ENCODE measurements at regions not wholly inside any gene's neighbourhood (a gene's known extent, or its start where the extent isn't known, plus 50 kb on each side); places are given as distances from the start of the nearest gene placed in this dataset.

DNA sequence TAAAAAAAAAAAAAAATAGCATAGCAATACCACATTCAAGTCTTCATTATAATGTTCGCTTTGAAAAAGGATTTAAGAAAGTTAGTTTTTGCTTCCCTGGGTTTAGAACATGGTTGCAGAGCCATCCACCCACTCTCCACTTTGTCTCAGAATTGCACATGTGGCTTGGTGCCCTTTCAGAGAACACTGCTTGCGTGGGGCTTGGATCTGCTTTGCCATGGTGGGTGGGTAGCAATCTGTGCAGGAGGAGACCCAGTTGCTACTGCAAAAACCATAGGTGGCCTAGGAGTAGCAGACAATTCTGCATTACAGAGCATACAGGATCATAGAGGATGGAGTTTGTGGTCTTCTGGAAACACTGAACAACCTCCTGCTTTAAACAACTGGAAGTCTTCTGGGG lies 421.4 kb upstream of the CELF2 start:
- Histone ChIP-seq H3K4me2 (ENCODE audit: low read depth, low read length, poor library complexity, severe bottlenecking) (no peak overlapping the region), H3K4me3 (ENCODE audit: insufficient read depth, low read length, poor library complexity, severe bottlenecking) (no peak overlapping the region), H3K9me3 (ENCODE audit: insufficient read depth, low read length) (no peaks in the 10 kb centered on the region)

DNA sequence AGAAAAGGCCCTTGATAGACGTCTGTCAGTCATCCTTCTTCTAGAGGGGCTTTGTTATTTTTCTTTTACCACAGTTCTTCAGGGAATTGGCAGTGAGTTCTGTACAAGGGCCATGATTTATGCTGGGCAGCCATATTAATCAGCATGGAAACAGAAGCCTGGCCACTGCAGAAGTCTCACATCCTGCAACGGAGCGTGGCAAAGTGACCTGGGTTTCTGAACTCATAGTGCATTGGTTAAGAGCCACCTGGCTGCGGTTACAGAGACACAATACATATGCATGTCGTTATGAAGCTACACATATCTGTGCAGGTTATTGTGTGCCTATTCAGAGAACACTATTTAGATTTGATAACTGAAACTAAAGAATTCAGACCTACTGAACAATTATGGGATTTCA lies 419.4 kb upstream of the CELF2 start:
- TF ChIP-seq, protein P1, sequence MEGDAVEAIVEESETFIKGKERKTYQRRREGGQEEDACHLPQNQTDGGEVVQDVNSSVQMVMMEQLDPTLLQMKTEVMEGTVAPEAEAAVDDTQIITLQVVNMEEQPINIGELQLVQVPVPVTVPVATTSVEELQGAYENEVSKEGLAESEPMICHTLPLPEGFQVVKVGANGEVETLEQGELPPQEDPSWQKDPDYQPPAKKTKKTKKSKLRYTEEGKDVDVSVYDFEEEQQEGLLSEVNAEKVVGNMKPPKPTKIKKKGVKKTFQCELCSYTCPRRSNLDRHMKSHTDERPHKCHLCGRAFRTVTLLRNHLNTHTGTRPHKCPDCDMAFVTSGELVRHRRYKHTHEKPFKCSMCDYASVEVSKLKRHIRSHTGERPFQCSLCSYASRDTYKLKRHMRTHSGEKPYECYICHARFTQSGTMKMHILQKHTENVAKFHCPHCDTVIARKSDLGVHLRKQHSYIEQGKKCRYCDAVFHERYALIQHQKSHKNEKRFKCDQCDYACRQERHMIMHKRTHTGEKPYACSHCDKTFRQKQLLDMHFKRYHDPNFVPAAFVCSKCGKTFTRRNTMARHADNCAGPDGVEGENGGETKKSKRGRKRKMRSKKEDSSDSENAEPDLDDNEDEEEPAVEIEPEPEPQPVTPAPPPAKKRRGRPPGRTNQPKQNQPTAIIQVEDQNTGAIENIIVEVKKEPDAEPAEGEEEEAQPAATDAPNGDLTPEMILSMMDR (IDR thresholded peaks at IDR 0.05; ENCODE audit: insufficient read depth, low read length, poor library complexity, severe bottlenecking) = no peak
- TF ChIP-seq EZH2phosphoT487 (conservative IDR thresholded peaks at IDR 0.05; ENCODE audit: low read length) = no peak
- H3K9ac ChIP-seq (ENCODE audit: low read length) = no peak overlapping the region

More for the DNA sequence above, 421.4 kb upstream of the CELF2 start:
- Histone ChIP-seq H3K27me3 (ENCODE audit: low read length) (no peaks in the 10 kb centered on the region), H3K9me2 (replicated peaks; ENCODE audit: insufficient read depth, low read length) (no peaks in the 10 kb centered on the region), H2AFZ (ENCODE audit: low read depth, low read length, severe bottlenecking) (no peak overlapping the region), H4K20me1 (ENCODE audit: low read depth, low read length) (no peaks in the 10 kb centered on the region), H3K27ac (ENCODE audit: low read depth, low read length) (no peak overlapping the region), H3F3A (ENCODE audit: insufficient read depth) (no peaks in the 10 kb centered on the region), H3K79me2 (ENCODE audit: insufficient read depth, low read length) (no peaks in the 10 kb centered on the region), H3K36me3 (ENCODE audit: low read length) (no peaks in the 10 kb centered on the region), H3K9ac (ENCODE audit: low read length) (no peak overlapping the region)
- TF ChIP-seq, protein P1 (IDR thresholded peaks at IDR 0.05; ENCODE audit: insufficient read depth, low read length, poor library complexity, severe bottlenecking) = no peak
- no peak for TF ChIP-seq EZH2phosphoT487 (conservative IDR thresholded peaks at IDR 0.05; ENCODE audit: low read length)

DNA sequence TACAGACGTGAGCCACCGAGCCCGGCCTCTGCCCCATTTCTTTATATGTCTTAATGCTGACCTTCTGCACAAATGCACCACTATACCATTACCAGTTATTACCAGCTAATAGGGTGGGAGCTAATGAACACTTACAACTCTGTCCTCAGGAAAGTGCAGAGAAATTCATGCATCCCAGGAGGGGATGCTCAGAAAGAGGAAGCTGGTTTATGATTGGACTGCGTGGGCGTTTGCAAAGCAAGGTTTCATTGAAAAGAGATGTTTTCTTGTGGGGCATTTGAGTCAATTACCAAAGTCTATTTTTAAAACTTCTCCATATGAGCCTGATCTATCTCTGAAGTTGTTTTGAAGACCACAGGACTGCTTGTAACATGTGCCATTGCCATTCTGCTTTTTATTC lies 417.7 kb upstream of the CELF2 start:
- Histone ChIP-seq H4K20me1 (ENCODE audit: low read depth, low read length) (no peaks in the 10 kb centered on the region), H3K27me3 (ENCODE audit: low read length) (no peaks in the 10 kb centered on the region), H2AFZ (ENCODE audit: low read depth, low read length, severe bottlenecking) (no peak overlapping the region), H3K4me2 (ENCODE audit: low read depth, low read length, poor library complexity, severe bottlenecking) (no peak overlapping the region), H3K9me3 (ENCODE audit: insufficient read depth, low read length) (no peaks in the 10 kb centered on the region), H3K9ac (ENCODE audit: low read length) (no peak overlapping the region), H3K27ac (ENCODE audit: low read depth, low read length) (no peak overlapping the region), H3F3A (ENCODE audit: insufficient read depth) (no peaks in the 10 kb centered on the region), H3K36me3 (ENCODE audit: low read length) (no peaks in the 10 kb centered on the region), H3K79me2 (ENCODE audit: insufficient read depth, low read length) (no peaks in the 10 kb centered on the region), H3K4me3 (ENCODE audit: insufficient read depth, low read length, poor library complexity, severe bottlenecking) (no peak overlapping the region), H3K9me2 (replicated peaks; ENCODE audit: insufficient read depth, low read length) (no peaks in the 10 kb centered on the region)
- TF ChIP-seq, protein P1 (IDR thresholded peaks at IDR 0.05; ENCODE audit: insufficient read depth, low read length, poor library complexity, severe bottlenecking) = no peak
- no peak for TF ChIP-seq EZH2phosphoT487 (conservative IDR thresholded peaks at IDR 0.05; ENCODE audit: low read length)

More for the DNA sequence above, 419.4 kb upstream of the CELF2 start:
- no peaks in the 10 kb centered on the region for H3F3A ChIP-seq (ENCODE audit: insufficient read depth)
- H3K27ac ChIP-seq (ENCODE audit: low read depth, low read length) = no peak overlapping the region
- H3K4me2 ChIP-seq (ENCODE audit: low read depth, low read length, poor library complexity, severe bottlenecking) = no peak overlapping the region
- H3K27me3 ChIP-seq (ENCODE audit: low read length) = no peaks in the 10 kb centered on the region
- no peaks in the 10 kb centered on the region for H3K79me2 ChIP-seq (ENCODE audit: insufficient read depth, low read length)
- no peaks in the 10 kb centered on the region for H3K36me3 ChIP-seq (ENCODE audit: low read length)
- H2AFZ ChIP-seq (ENCODE audit: low read depth, low read length, severe bottlenecking) = no peak overlapping the region
- no peaks in the 10 kb centered on the region for H3K9me3 ChIP-seq (ENCODE audit: insufficient read depth, low read length)
- no peak overlapping the region for H3K4me3 ChIP-seq (ENCODE audit: insufficient read depth, low read length, poor library complexity, severe bottlenecking)
- no peaks in the 10 kb centered on the region for H4K20me1 ChIP-seq (ENCODE audit: low read depth, low read length)
- no peaks in the 10 kb centered on the region for H3K9me2 ChIP-seq (replicated peaks; ENCODE audit: insufficient read depth, low read length)
